ENCODE measurements at regions not wholly inside any gene's neighbourhood (a gene's known extent, or its start where the extent isn't known, plus 50 kb on each side); places are given as distances from the start of the nearest gene placed in this dataset.

DNA sequence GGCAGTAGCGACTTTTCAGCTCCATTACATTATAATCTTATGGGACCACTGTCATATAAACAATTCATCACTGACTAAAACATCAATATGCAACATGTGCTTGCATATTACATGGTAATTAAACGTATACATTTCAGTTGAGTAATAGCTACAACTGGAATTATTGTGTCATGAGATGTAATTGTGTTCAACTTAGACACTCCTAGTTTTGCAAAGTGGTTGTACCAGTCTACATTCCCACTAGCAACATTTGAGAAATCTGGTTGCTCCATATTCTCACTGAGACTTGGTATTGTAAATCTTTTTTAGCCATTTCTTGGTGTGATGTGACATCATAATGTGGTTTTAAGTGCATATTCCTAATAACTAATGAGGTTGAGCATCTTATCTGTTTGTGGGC, 90.0 kb downstream of the CAPZA3 start:
- CTCF ChIA-PET: no interaction called here

More for the DNA sequence above, 90.0 kb downstream of the CAPZA3 start:
- dilution Hi-C loops (cut with MboI; ENCODE audit: extremely low pct_ligation_motif_present, low sequenced_read_pairs) (no loop called here), intact Hi-C loops (cut with micrococcal nuclease) (no loop called here)
- Histone ChIP-seq H3K27me3 (ENCODE audit: control insufficient read depth in 2 of 2, insufficient read depth in 2 of 2, low read length in 2 of 2) (no peaks in the 10 kb centered on the region), H3K9ac (replicated peaks; ENCODE audit: extremely low read depth, insufficient read depth, low read length) (no peak overlapping the region), H3K4me2 (ENCODE audit: insufficient read depth, low read length) (no peak overlapping the region), H3K9me3 (replicated peaks; ENCODE audit: control insufficient read depth, insufficient read depth, low read length) (no peaks in the 10 kb centered on the region), H3K27ac (ENCODE audit: insufficient read depth, low read depth, low read length) (no peak overlapping the region), H3K79me2 (ENCODE audit: control insufficient read depth, insufficient read depth, low read length) (no peaks in the 10 kb centered on the region), H3K4me3 (replicated peaks in 1 of 3; ENCODE audit: insufficient read depth in 1 of 3, low read depth in 1 of 3, low read length in 3 of 3) (no peak overlapping the region), H3K36me3 (ENCODE audit: control insufficient read depth in 2 of 2, extremely low read depth in 1 of 2, insufficient read depth in 2 of 2, low read length in 2 of 2) (no peaks in the 10 kb centered on the region), H3K4me1 (ENCODE audit: control insufficient read depth, extremely low read depth, insufficient read depth, low read length) (no peaks in the 10 kb centered on the region), H2AFZ (ENCODE audit: low read depth, low read length) (no peak overlapping the region), H4K20me1 (replicated peaks; ENCODE audit: control insufficient read depth, extremely low read depth, insufficient read depth, low read length) (no peaks in the 10 kb centered on the region), H3K9me1 (replicated peaks; ENCODE audit: control insufficient read depth, extremely low read depth, insufficient read depth, low read length) (no peaks in the 10 kb centered on the region)
- no peak for TF ChIP-seq EZH2 (IDR thresholded peaks at IDR 0.05; ENCODE audit: borderline replicate concordance, low read depth, low read length, severe bottlenecking)
- TF ChIP-seq, protein P1, sequence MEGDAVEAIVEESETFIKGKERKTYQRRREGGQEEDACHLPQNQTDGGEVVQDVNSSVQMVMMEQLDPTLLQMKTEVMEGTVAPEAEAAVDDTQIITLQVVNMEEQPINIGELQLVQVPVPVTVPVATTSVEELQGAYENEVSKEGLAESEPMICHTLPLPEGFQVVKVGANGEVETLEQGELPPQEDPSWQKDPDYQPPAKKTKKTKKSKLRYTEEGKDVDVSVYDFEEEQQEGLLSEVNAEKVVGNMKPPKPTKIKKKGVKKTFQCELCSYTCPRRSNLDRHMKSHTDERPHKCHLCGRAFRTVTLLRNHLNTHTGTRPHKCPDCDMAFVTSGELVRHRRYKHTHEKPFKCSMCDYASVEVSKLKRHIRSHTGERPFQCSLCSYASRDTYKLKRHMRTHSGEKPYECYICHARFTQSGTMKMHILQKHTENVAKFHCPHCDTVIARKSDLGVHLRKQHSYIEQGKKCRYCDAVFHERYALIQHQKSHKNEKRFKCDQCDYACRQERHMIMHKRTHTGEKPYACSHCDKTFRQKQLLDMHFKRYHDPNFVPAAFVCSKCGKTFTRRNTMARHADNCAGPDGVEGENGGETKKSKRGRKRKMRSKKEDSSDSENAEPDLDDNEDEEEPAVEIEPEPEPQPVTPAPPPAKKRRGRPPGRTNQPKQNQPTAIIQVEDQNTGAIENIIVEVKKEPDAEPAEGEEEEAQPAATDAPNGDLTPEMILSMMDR (IDR thresholded peaks at IDR 0.05; ENCODE audit: extremely low read depth in 1 of 2, insufficient read depth in 1 of 2, low read depth in 1 of 2, low read length in 2 of 2): no peak
- TF ChIP-seq JUN (IDR thresholded peaks at IDR 0.05; ENCODE audit: borderline replicate concordance, insufficient read depth, insufficient read length, low read depth): no peak
- TF ChIP-seq FOS (IDR thresholded peaks at IDR 0.05; ENCODE audit: borderline replicate concordance, insufficient read depth, low read length): no peak
- no peak for TF ChIP-seq GATA2 (IDR thresholded peaks at IDR 0.05; ENCODE audit: insufficient read depth, insufficient read length, low read depth, low read length)
- no peak for TF ChIP-seq MYC (IDR thresholded peaks at IDR 0.05; ENCODE audit: low read depth, low read length)
- TF ChIP-seq, protein P2, sequence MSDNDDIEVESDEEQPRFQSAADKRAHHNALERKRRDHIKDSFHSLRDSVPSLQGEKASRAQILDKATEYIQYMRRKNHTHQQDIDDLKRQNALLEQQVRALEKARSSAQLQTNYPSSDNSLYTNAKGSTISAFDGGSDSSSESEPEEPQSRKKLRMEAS (IDR thresholded peaks at IDR 0.05; ENCODE audit: insufficient read depth, insufficient read length): no peak
- TF ChIP-seq POLR2AphosphoS5 (IDR thresholded peaks at IDR 0.05; ENCODE audit: insufficient read depth, low read depth, low read length): no peak
- no peak for TF ChIP-seq POLR2A (IDR thresholded peaks at IDR 0.05; ENCODE audit: low read depth, low read length)
- POLR2A ChIA-PET: no interaction called here
- no TSS peak for BruUV-seq (replicated peaks)
- FAIRE-seq (no peak), DNase-seq (ENCODE audit: low read depth, low spot score) (no peak)
